ENCODE measurements at regions not wholly inside any gene's neighbourhood (a gene's known extent, or its start where the extent isn't known, plus 50 kb on each side); places are given as distances from the start of the nearest gene placed in this dataset.

- Histone ChIP-seq H3K27ac (ENCODE audit: extremely low read depth, low read depth, low read length) (no peak overlapping the region), H3K36me3 (ENCODE audit: control insufficient read depth, insufficient read depth, low read length) (no peaks in the 10 kb centered on the region), H3K4me1 (replicated peaks in 1 of 2; ENCODE audit: control insufficient read depth in 2 of 2, insufficient read depth in 2 of 2, low read length in 2 of 2) (no peaks in the 10 kb centered on the region), H4K20me1 (replicated peaks; ENCODE audit: control insufficient read depth, insufficient read depth, low read length) (no peaks in the 10 kb centered on the region), H3K27me3 (ENCODE audit: control insufficient read depth in 2 of 2, insufficient read depth in 2 of 2, low read length in 2 of 2) (no peaks in the 10 kb centered on the region), H3K4me3 (no peak overlapping the region), H3K4me2 (ENCODE audit: insufficient read depth, low read length) (no peak overlapping the region), H3K79me2 (ENCODE audit: control insufficient read depth, insufficient read depth, low read length) (no peaks in the 10 kb centered on the region), H3K9ac (ENCODE audit: insufficient read depth in 1 of 2, low read depth in 2 of 2, low read length in 2 of 2) (no peak overlapping the region), H3K9me3 (replicated peaks; ENCODE audit: control insufficient read depth, insufficient read depth, low read depth, low read length) (no peaks in the 10 kb centered on the region; the same call in 1 of the 2 replicates), H2AFZ (ENCODE audit: low read depth, low read length) (no peak overlapping the region), H3K9me1 (ENCODE audit: control insufficient read depth, insufficient read depth, low read length) (no peaks in the 10 kb centered on the region)
- no peak for ATAC-seq
- POLR2A ChIA-PET = no interaction called here
- BruUV-seq (replicated peaks) = no TSS peak
- CTCF ChIA-PET (ENCODE audit: low intra/inter-chr PET ratio) = no interaction called here
- TF ChIP-seq ZFP36 (IDR thresholded peaks at IDR 0.05; ENCODE audit: low read depth, low read length, partially characterized antibody) = no peak
- TF ChIP-seq CXXC5 (CRISPR knock-in tag; IDR thresholded peaks at IDR 0.05) = no peak
- TF ChIP-seq EP400 (IDR thresholded peaks at IDR 0.05) = no peak
- no peak for TF ChIP-seq KLF16 (IDR thresholded peaks at IDR 0.05)
- TF ChIP-seq ZNF133 (CRISPR knock-in tag; IDR thresholded peaks at IDR 0.05) = no peak
- no peak for TF ChIP-seq SMARCA5 (IDR thresholded peaks at IDR 0.05)
- no peak for TF ChIP-seq JUNB (CRISPR knock-in tag; conservative IDR thresholded peaks at IDR 0.05)
- TF ChIP-seq CEBPG (CRISPR knock-in tag; IDR thresholded peaks at IDR 0.05) = no peak
- TF ChIP-seq CEBPG (tag; conservative IDR thresholded peaks at IDR 0.05 in 1 of 2, IDR thresholded peaks at IDR 0.05 in 1 of 2) = no peak
- no peak for TF ChIP-seq CUX1 (CRISPR knock-in tag; IDR thresholded peaks at IDR 0.05)
- TF ChIP-seq ZNF311 (CRISPR knock-in tag; IDR thresholded peaks at IDR 0.05) = no peak
- TF ChIP-seq, protein P1, sequence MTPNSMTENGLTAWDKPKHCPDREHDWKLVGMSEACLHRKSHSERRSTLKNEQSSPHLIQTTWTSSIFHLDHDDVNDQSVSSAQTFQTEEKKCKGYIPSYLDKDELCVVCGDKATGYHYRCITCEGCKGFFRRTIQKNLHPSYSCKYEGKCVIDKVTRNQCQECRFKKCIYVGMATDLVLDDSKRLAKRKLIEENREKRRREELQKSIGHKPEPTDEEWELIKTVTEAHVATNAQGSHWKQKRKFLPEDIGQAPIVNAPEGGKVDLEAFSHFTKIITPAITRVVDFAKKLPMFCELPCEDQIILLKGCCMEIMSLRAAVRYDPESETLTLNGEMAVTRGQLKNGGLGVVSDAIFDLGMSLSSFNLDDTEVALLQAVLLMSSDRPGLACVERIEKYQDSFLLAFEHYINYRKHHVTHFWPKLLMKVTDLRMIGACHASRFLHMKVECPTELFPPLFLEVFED (CRISPR knock-in tag; conservative IDR thresholded peaks at IDR 0.05) = no peak
- TF ChIP-seq ZKSCAN3 (CRISPR knock-in tag; IDR thresholded peaks at IDR 0.05) = no peak
- in situ Hi-C loops (cut with MboI) = no loop called here
- DNase-seq (ENCODE audit: extremely low read depth in 1 of 4, low spot score in 3 of 4) = no peak
- no peak for FAIRE-seq
- intact Hi-C loops (cut with micrococcal nuclease) = no loop called here
Observed at GRCh38 chr1:170318736-170319135, 173.0 kb downstream of the NTMT2 start.
